ENCODE measurements at regions not wholly inside any gene's neighbourhood (a gene's known extent, or its start where the extent isn't known, plus 50 kb on each side); places are given as distances from the start of the nearest gene placed in this dataset.

GRCh38 chr7:130877236-130877990, 143.4 kb upstream of the KLF14 start:
- TF ChIP-seq CTCF (IDR thresholded peaks at IDR 0.05) = no peak
- no peak for TF ChIP-seq POLR2A (IDR thresholded peaks at IDR 0.05)

Measured in sigmoid colon (tissue), 3 donors.